H9 (cell line): ENCODE measurements at regions not wholly inside any gene's neighbourhood (a gene's known extent, or its start where the extent isn't known, plus 50 kb on each side); places are given as distances from the start of the nearest gene placed in this dataset.
A peak's percentile ranks its signal among the peaks of the same experiment; 100 is the strongest.

Experiments
- DNase-seq: peaks from one replicate; pipeline ENCODE4 v3.0.0-alpha.2; 2017
- H2AFZ ChIP-seq: one replicate; pipeline ENCODE4 v1.6.1; 2013; ENCODE audit warnings: mild to moderate bottlenecking, low read length, control low read depth, moderate library complexity
- H2AK5ac ChIP-seq: 2 replicates; pipeline ENCODE4 v1.6.1; 2013; ENCODE audit warnings: low read length, control low read depth, mixed read lengths; ENCODE audit not compliant: insufficient read length
- H2BK120ac ChIP-seq: one replicate; pipeline ENCODE4 v1.6.1; 2013; ENCODE audit warnings: low read depth, mild to moderate bottlenecking, low read length, control low read depth, inconsistent platforms; ENCODE audit not compliant: poor library complexity, severe bottlenecking
- H2BK12ac ChIP-seq: 2 replicates; pipeline ENCODE4 v1.6.1; 2013; ENCODE audit warnings: low read length, control low read depth, mixed read lengths, low read depth; ENCODE audit not compliant: insufficient read length
- H2BK15ac ChIP-seq: 2 replicates; pipeline ENCODE4 v1.6.1; 2013; ENCODE audit warnings: low read depth, low read length, control low read depth
- H2BK20ac ChIP-seq: one replicate; pipeline ENCODE4 v1.6.1; 2013; ENCODE audit warnings: low read depth, mild to moderate bottlenecking, low read length, control low read depth, inconsistent platforms; ENCODE audit not compliant: poor library complexity, severe bottlenecking
- H2BK5ac ChIP-seq: 2 replicates; pipeline ENCODE4 v1.6.1; 2013; ENCODE audit warnings: low read length, control low read depth, mixed read lengths; ENCODE audit not compliant: insufficient read length
- H3K14ac ChIP-seq: 2 replicates; pipeline ENCODE4 v1.6.1; 2013; ENCODE audit warnings: low read length, control low read depth; ENCODE audit not compliant: insufficient read depth
- H3K18ac ChIP-seq: 2 replicates; pipeline ENCODE4 v1.6.1; 2013; ENCODE audit warnings: low read depth, mild to moderate bottlenecking, mixed read lengths, low read length, control low read depth; ENCODE audit not compliant: insufficient read length
- H3K23ac ChIP-seq: 2 replicates; pipeline ENCODE4 v1.6.1; 2013; ENCODE audit warnings: low read length, control low read depth, mixed read lengths, low read depth; ENCODE audit not compliant: insufficient read length
- H3K23me2 ChIP-seq: 2 replicates; pipeline ENCODE4 v1.6.1; 2013; ENCODE audit warnings: low read depth, mild to moderate bottlenecking, mixed read lengths, low read length, control low read depth; ENCODE audit not compliant: insufficient read length, poor library complexity, severe bottlenecking
- H3K27ac ChIP-seq: 2 replicates; pipeline ENCODE4 v1.5.1; 2013; ENCODE audit warnings: low read length, control low read depth, mixed read lengths, low read depth; ENCODE audit not compliant: insufficient read length
- H3K27me3 ChIP-seq: 2 replicates; pipeline ENCODE4 v1.6.1; 2013; ENCODE audit warnings: low read length, control low read depth, inconsistent platforms; ENCODE audit not compliant: insufficient read depth
- H3K4ac ChIP-seq: 2 replicates; pipeline ENCODE4 v1.6.1; 2013; ENCODE audit warnings: low read depth, mild to moderate bottlenecking, control low read depth, inconsistent platforms, low read length, moderate library complexity
- H3K4me1 ChIP-seq: 2 replicates; pipeline ENCODE4 v1.6.1; 2013; ENCODE audit warnings: low read length, control low read depth, inconsistent platforms; ENCODE audit not compliant: insufficient read depth
- H3K4me2 ChIP-seq: 2 replicates; pipeline ENCODE4 v1.6.1; 2013; ENCODE audit warnings: low read length, control low read depth, mixed read lengths; ENCODE audit not compliant: insufficient read length, insufficient read depth
- H3K56ac ChIP-seq: 2 replicates; pipeline ENCODE4 v1.6.1; 2013; ENCODE audit warnings: low read depth, mild to moderate bottlenecking, mixed read lengths, low read length, control low read depth; ENCODE audit not compliant: insufficient read length
- H3K79me1 ChIP-seq: 2 replicates; pipeline ENCODE4 v1.6.1; 2013; ENCODE audit warnings: low read depth, mild to moderate bottlenecking, moderate library complexity, low read length, control low read depth, inconsistent platforms; ENCODE audit not compliant: insufficient read depth, poor library complexity, severe bottlenecking
- H3K79me2 ChIP-seq: 2 replicates; pipeline ENCODE4 v1.6.1; 2013; ENCODE audit warnings: low read length, control low read depth, inconsistent platforms; ENCODE audit not compliant: insufficient read depth
- H3K9ac ChIP-seq: 2 replicates; pipeline ENCODE4 v1.6.1; 2013; ENCODE audit warnings: low read length, control low read depth, mixed read lengths; ENCODE audit not compliant: insufficient read length; ENCODE audit errors: extremely low read depth
- H3K9me3 ChIP-seq: one replicate; pipeline ENCODE4 v1.6.1; 2013; ENCODE audit warnings: low read depth, low read length, inconsistent platforms; ENCODE audit not compliant: control insufficient read depth
- H3T11ph ChIP-seq: one replicate; pipeline ENCODE4 v1.6.1; 2013; ENCODE audit warnings: mild to moderate bottlenecking, low read length, control low read depth, inconsistent platforms
- H4K20me1 ChIP-seq: one replicate; pipeline ENCODE4 v1.6.1; 2013; ENCODE audit not compliant: control insufficient read depth, insufficient read length, insufficient read depth
- H4K5ac ChIP-seq: 2 replicates; pipeline ENCODE4 v1.6.1; 2013; ENCODE audit warnings: low read depth, mild to moderate bottlenecking, mixed read lengths, low read length, control low read depth; ENCODE audit not compliant: insufficient read length
- H4K8ac ChIP-seq: replicated peaks from 2 replicates; pipeline ENCODE4 v1.6.1; 2013; ENCODE audit warnings: low read length, control low read depth, mixed read lengths, low read depth; ENCODE audit not compliant: insufficient read length
- H4K91ac ChIP-seq: 2 replicates; pipeline ENCODE4 v1.6.1; 2013; ENCODE audit warnings: low read depth, mild to moderate bottlenecking, moderate library complexity, mixed read lengths, low read length, control low read depth; ENCODE audit not compliant: insufficient read length
- H3K27ac Mint-ChIP-seq, 3 experiments: 2 replicates in 2 of 3; 3 replicates in 1 of 3; pipeline ENCODE4 v1.8.0; 2020 to 2021; ENCODE audit warnings: mixed read lengths in 3 of 3, mild to moderate bottlenecking in 1 of 3, moderate library complexity in 1 of 3
- H3K27me3 Mint-ChIP-seq: 2 replicates; pipeline ENCODE4 v1.8.0; 2021; ENCODE audit warnings: low read depth, mild to moderate bottlenecking, moderate library complexity, mixed read lengths
- H3K36me3 Mint-ChIP-seq, 3 experiments: 2 replicates in 2 of 3; 3 replicates in 1 of 3; pipeline ENCODE4 v1.8.0; 2020 to 2021; ENCODE audit warnings: low read depth in 3 of 3, mixed read lengths in 3 of 3; ENCODE audit not compliant: insufficient read depth in 1 of 3
- H3K4me1 Mint-ChIP-seq, 2 experiments: 2 replicates each; pipeline ENCODE4 v1.8.0; 2020; ENCODE audit warnings: mixed read lengths in 2 of 2
- H3K4me3 Mint-ChIP-seq, 2 experiments: 2 replicates in 1 of 2; 3 replicates in 1 of 2; pipeline ENCODE4 v1.8.0; 2020 to 2021; ENCODE audit warnings: mild to moderate bottlenecking in 2 of 2, mixed read lengths in 2 of 2, moderate library complexity in 1 of 2
- H3K9me3 Mint-ChIP-seq, 2 experiments: 2 replicates in 1 of 2; 3 replicates in 1 of 2; pipeline ENCODE4 v1.8.0; 2020; ENCODE audit warnings: mild to moderate bottlenecking in 2 of 2, mixed read lengths in 2 of 2, moderate library complexity in 1 of 2
- WGBS: extraction: QIAGEN DNeasy Blood & Tissue Kit; methylation state at CpG from one replicate; pipeline ENCODE4 v1.1.7; 2013; ENCODE audit warnings: missing lambda C conversion rate, low lambda C conversion rate, mixed read lengths; ENCODE audit not compliant: insufficient read length; ENCODE audit errors: extremely low coverage; 5-methylcytosine and 5-hydroxymethylcytosine counted together
- TF ChIP-seq, protein P1 (sequence below): fragments of 200-600 bp; sonication (generic); conservative IDR thresholded peaks from 3 replicates; pipeline ENCODE4 v1.8.0; 2021; ENCODE audit warnings: antibody characterized with exemption, mild to moderate bottlenecking

DNA sequence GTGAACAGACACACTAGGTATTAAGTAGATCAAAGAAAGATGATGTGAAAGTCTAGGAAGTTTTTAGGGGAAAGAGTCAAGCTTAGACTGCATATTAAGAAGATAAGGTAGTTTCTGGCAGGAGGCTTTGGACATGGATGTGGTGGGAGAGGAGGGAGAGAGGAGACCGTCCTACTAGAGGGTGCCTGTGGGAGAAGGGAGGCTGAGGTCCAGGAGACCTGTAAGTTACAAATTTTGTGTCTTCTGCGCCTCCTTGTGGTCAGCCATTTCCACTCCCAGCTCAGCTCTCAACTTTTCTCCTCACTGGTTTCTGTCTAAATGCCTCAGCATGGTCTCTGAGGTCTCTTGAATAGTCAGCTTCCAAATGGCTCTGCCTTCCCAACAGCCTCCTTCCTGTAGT is 193.5 kb downstream of the UNC5CL start:
- no peak overlapping the region for H4K5ac ChIP-seq
- peak; percentile 76 for DNase-seq
- no peak overlapping the region for H3K27ac ChIP-seq
- H4K20me1 ChIP-seq: no peaks in the 10 kb centered on the region
- Mint-ChIP-seq H3K27ac (no peak overlapping the region), H3K9me3 (no peaks in the 10 kb centered on the region), H3K27me3 (peaks cover 2% of the 10 kb centered on the region), H3K4me1 (peaks cover 10 to 11% of the 10 kb centered on the region in 2 experiments), H3K36me3 (no peaks in the 10 kb centered on the region), H3K4me3 (no peak overlapping the region)
- no peak overlapping the region for H3T11ph ChIP-seq
- H3K23ac ChIP-seq: no peak overlapping the region
- H4K8ac ChIP-seq: no peak overlapping the region
- H2AK5ac ChIP-seq: no peak overlapping the region
- no peak overlapping the region for H3K14ac ChIP-seq
- H3K4me1 ChIP-seq: 0 out of 2 replicates have a peak, but pooled peaks cover 2% of the 10 kb centered on the region
- H2BK20ac ChIP-seq: no peak overlapping the region
- TF ChIP-seq, protein P1, sequence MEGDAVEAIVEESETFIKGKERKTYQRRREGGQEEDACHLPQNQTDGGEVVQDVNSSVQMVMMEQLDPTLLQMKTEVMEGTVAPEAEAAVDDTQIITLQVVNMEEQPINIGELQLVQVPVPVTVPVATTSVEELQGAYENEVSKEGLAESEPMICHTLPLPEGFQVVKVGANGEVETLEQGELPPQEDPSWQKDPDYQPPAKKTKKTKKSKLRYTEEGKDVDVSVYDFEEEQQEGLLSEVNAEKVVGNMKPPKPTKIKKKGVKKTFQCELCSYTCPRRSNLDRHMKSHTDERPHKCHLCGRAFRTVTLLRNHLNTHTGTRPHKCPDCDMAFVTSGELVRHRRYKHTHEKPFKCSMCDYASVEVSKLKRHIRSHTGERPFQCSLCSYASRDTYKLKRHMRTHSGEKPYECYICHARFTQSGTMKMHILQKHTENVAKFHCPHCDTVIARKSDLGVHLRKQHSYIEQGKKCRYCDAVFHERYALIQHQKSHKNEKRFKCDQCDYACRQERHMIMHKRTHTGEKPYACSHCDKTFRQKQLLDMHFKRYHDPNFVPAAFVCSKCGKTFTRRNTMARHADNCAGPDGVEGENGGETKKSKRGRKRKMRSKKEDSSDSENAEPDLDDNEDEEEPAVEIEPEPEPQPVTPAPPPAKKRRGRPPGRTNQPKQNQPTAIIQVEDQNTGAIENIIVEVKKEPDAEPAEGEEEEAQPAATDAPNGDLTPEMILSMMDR: peak; percentile 82
- no peaks in the 10 kb centered on the region for H3K27me3 ChIP-seq
- no peak overlapping the region for H3K9ac ChIP-seq
- H2AFZ ChIP-seq: no peak overlapping the region
- H2BK15ac ChIP-seq: no peak overlapping the region
- no peak overlapping the region for H2BK120ac ChIP-seq
- H3K18ac ChIP-seq: no peak overlapping the region
- WGBS: no CpG with 5 or more reads among the region's 2 CpGs
- no peak overlapping the region for H2BK12ac ChIP-seq
- H3K4me2 ChIP-seq: no peak overlapping the region
- H3K23me2 ChIP-seq: no peaks in the 10 kb centered on the region
- no peaks in the 10 kb centered on the region for H3K79me2 ChIP-seq
- H2BK5ac ChIP-seq: no peak overlapping the region
- H3K79me1 ChIP-seq: no peaks in the 10 kb centered on the region
- no peak overlapping the region for H3K4ac ChIP-seq
- H3K56ac ChIP-seq: no peak overlapping the region
- no peaks in the 10 kb centered on the region for H3K9me3 ChIP-seq
- H4K91ac ChIP-seq: no peak overlapping the region
